K562 (cell line): ENCODE measurements at regions not wholly inside any gene's neighbourhood (a gene's known extent, or its start where the extent isn't known, plus 50 kb on each side); places are given as distances from the start of the nearest gene placed in this dataset.

Source experiments
- ATAC-seq: fragments of 200-7000 bp; cut with Tn5 transposase; 3 replicates; pipeline ENCODE4 v1.9.1; 2020; ENCODE audit warnings: moderate library complexity
- BruUV-seq: library from RNA; stranded (reverse); fragments of 400-500 nt; replicated peaks from 2 replicates; lab custom pipeline; 2021; lab: Mats Ljungman, UMichigan
- CTCF ChIA-PET: fragments of 300-600 bp; formaldehyde crosslinking; extraction: SDS; loops from one replicate; lab custom pipeline; 2021; ENCODE audit warnings: low intra/inter-chr PET ratio; lab: Yijun Ruan, JAX
- POLR2A ChIA-PET: fragments of 300-600, 350-650 bp; sonication (Branson Sonifier 250); formaldehyde crosslinking; extraction: SDS; loops from one replicate; lab custom pipeline; 2021; ENCODE audit warnings: antibody characterized with exemption, inconsistent platforms; lab: Yijun Ruan, JAX
- DNase-seq, 4 experiments: peaks; one replicate each; pipeline versions ENCODE4 v3.0.0 to v3.0.0-alpha.2; 2011 to 2018; ENCODE audit warnings: low spot score in 3 of 4, mixed read lengths in 3 of 4; ENCODE audit errors: extremely low read depth in 1 of 4
- FAIRE-seq: peaks from 2 replicates; lab custom pipeline; 2011; peaks lifted over from hg19 to GRCh38; lab: Jason Lieb, UNC
- H2AFZ ChIP-seq: 2 replicates; pipeline ENCODE4 v1.6.0; 2011; ENCODE audit warnings: low read depth, low read length, control low read depth, inconsistent platforms
- H3K27ac ChIP-seq: fragments of 200-600 bp; 3 replicates; pipeline ENCODE4 v1.8.0; 2011; ENCODE audit warnings: low read depth, mild to moderate bottlenecking, control low read depth, inconsistent platforms, low read length, moderate library complexity, mixed read lengths; ENCODE audit errors: extremely low read depth
- H3K27me3 ChIP-seq, 2 experiments: fragments of 300-600 bp in 1 of 2; 2 replicates in 1 of 2; 3 replicates in 1 of 2; pipeline versions ENCODE4 v1.6.0 to v1.8.0; 2011; ENCODE audit warnings: inconsistent platforms in 2 of 2, low read length in 2 of 2, mild to moderate bottlenecking in 1 of 2, mixed read lengths in 1 of 2, moderate library complexity in 1 of 2; ENCODE audit not compliant: control insufficient read depth in 2 of 2, insufficient read depth in 2 of 2
- H3K36me3 ChIP-seq: fragments of 300-600 bp; 3 replicates; pipeline ENCODE4 v1.8.0; 2011; ENCODE audit warnings: mild to moderate bottlenecking, low read length, inconsistent platforms; ENCODE audit not compliant: control insufficient read depth, insufficient read depth
- H3K4me1 ChIP-seq, 2 experiments: fragments of 200-600 bp in 1 of 2; replicated peaks in 1 of 2; 2 replicates in 1 of 2; 3 replicates in 1 of 2; pipeline versions ENCODE4 v1.5.1 to v1.8.0; 2011; ENCODE audit warnings: inconsistent platforms in 2 of 2, low read length in 2 of 2, mild to moderate bottlenecking in 1 of 2, mixed read lengths in 1 of 2, moderate library complexity in 1 of 2; ENCODE audit not compliant: control insufficient read depth in 2 of 2, insufficient read depth in 2 of 2
- H3K4me2 ChIP-seq: 2 replicates; pipeline ENCODE4 v1.6.1; 2011; ENCODE audit warnings: low read length, control low read depth, inconsistent platforms, mixed read lengths; ENCODE audit not compliant: insufficient read depth
- H3K4me3 ChIP-seq: fragments of 200-600 bp; sonication (generic), shearing (Covaris generic); 2 replicates; pipeline ENCODE4 v1.5.1; 2016; ENCODE audit warnings: control low read depth, inconsistent platforms
- H3K79me2 ChIP-seq: fragments of 200-600 bp; 3 replicates; pipeline ENCODE4 v1.8.0; 2011; ENCODE audit warnings: low read length, inconsistent platforms; ENCODE audit not compliant: control insufficient read depth, insufficient read depth
- H3K9ac ChIP-seq, 2 experiments: 2 replicates each; pipeline versions ENCODE4 v1.6.0 to v1.6.1; 2011; ENCODE audit warnings: low read depth in 2 of 2, low read length in 2 of 2, control low read depth in 1 of 2, inconsistent platforms in 1 of 2, mild to moderate bottlenecking in 1 of 2, mixed read lengths in 1 of 2; ENCODE audit not compliant: insufficient read depth in 1 of 2
- H3K9me1 ChIP-seq: one replicate; pipeline ENCODE4 v1.6.0; 2011; ENCODE audit warnings: inconsistent platforms, mild to moderate bottlenecking, low read length, moderate library complexity; ENCODE audit not compliant: control insufficient read depth, insufficient read depth
- H3K9me3 ChIP-seq: replicated peaks from 2 replicates; pipeline ENCODE4 v1.5.1; 2011; ENCODE audit warnings: low read depth, low read length, inconsistent platforms; ENCODE audit not compliant: control insufficient read depth, insufficient read depth
- H4K20me1 ChIP-seq: replicated peaks from 2 replicates; pipeline ENCODE4 v1.6.1; 2011; ENCODE audit warnings: low read length, inconsistent platforms, mixed read lengths; ENCODE audit not compliant: control insufficient read depth, insufficient read depth
- ARID1B ChIP-seq: fragments of 450-650 bp; IDR thresholded peaks from 2 replicates; pipeline ENCODE4 v1.6.1; 2016; ENCODE audit warnings: antibody characterized with exemption, mild to moderate bottlenecking, inconsistent platforms
- CBFA2T3 ChIP-seq: fragments of 450-650 bp; IDR thresholded peaks from 2 replicates; pipeline ENCODE4 v1.6.1; 2017
- ETV5 ChIP-seq: sonication (generic); formaldehyde crosslinking; IDR thresholded peaks from 2 replicates; pipeline ENCODE4 v1.4.0; 2020; ENCODE audit warnings: low read depth, mild to moderate bottlenecking, missing genetic modification reagents
- FOXJ3 ChIP-seq: sonication (generic); formaldehyde crosslinking; IDR thresholded peaks from 2 replicates; pipeline ENCODE4 v1.4.0; 2020; ENCODE audit warnings: mild to moderate bottlenecking, missing genetic modification reagents
- FOXK2 ChIP-seq, 2 experiments: fragments of 450-650 bp; IDR thresholded peaks in 1 of 2; conservative IDR thresholded peaks in 1 of 2; 2 replicates each; pipeline ENCODE4 v1.6.1; 2016; ENCODE audit warnings: low read depth in 2 of 2, mild to moderate bottlenecking in 1 of 2
- HNRNPL ChIP-seq: fragments of 200-400 bp; formaldehyde crosslinking; IDR thresholded peaks from 2 replicates; pipeline ENCODE4 v1.6.1; 2017; ENCODE audit warnings: low read depth, mild to moderate bottlenecking, low read length
- HSF4 ChIP-seq: fragments of 250-450 bp; sonication (Bioruptor Pico); IDR thresholded peaks from 2 replicates; pipeline ENCODE4 v2.1.2; 2022; ENCODE audit warnings: mild to moderate bottlenecking, moderate library complexity, borderline replicate concordance
- JUND ChIP-seq, 2 experiments: IDR thresholded peaks; 2 replicates in 1 of 2; 3 replicates in 1 of 2; pipeline ENCODE4 v1.6.1; 2011; ENCODE audit warnings: borderline replicate concordance in 2 of 2, low read depth in 2 of 2, low read length in 2 of 2, improper control_type of control experiment in 1 of 2, missing biosample characterization in 1 of 2, missing genetic modification characterization in 1 of 2, missing genetic modification reagents in 1 of 2
- MXI1 ChIP-seq: IDR thresholded peaks from 2 replicates; pipeline ENCODE4 v1.6.1; 2011; ENCODE audit warnings: low read depth, mild to moderate bottlenecking, improper control_type of control experiment, low read length
- MYBL2 ChIP-seq, 2 experiments: fragments of 450-650 bp in 1 of 2; sonication (generic) in 1 of 2; formaldehyde crosslinking in 1 of 2; IDR thresholded peaks; 2 replicates each; pipeline versions ENCODE4 v1.6.1 to v1.8.1; 2017 to 2022; ENCODE audit warnings: borderline replicate concordance in 1 of 2, inconsistent platforms in 1 of 2, low read depth in 1 of 2, mild to moderate bottlenecking in 1 of 2, missing genetic modification reagents in 1 of 2, moderate library complexity in 1 of 2
- NCOA2 ChIP-seq, 2 experiments: fragments of 450-650 bp; IDR thresholded peaks; 2 replicates each; pipeline ENCODE4 v1.6.1; 2018; ENCODE audit warnings: mild to moderate bottlenecking in 2 of 2, moderate library complexity in 1 of 2; ENCODE audit not compliant: partially characterized antibody in 2 of 2
- NR2F6 ChIP-seq: fragments of 450-650 bp; formaldehyde crosslinking; IDR thresholded peaks from 2 replicates; pipeline ENCODE4 v1.4.0; 2020; ENCODE audit warnings: mild to moderate bottlenecking
- SREBF2 ChIP-seq: sonication (generic); formaldehyde crosslinking; IDR thresholded peaks from 2 replicates; pipeline ENCODE4 v1.4.0; 2020; ENCODE audit warnings: mild to moderate bottlenecking, missing genetic modification reagents
- STAG1 ChIP-seq: sonication (generic); formaldehyde crosslinking; IDR thresholded peaks from 2 replicates; pipeline ENCODE4 v1.5.0; 2020; ENCODE audit warnings: missing genetic modification reagents, borderline replicate concordance
- ZNF133 ChIP-seq: fragments of 250-450 bp; sonication (Bioruptor Pico); IDR thresholded peaks from 2 replicates; pipeline ENCODE4 v1.4.0; 2020; ENCODE audit warnings: mild to moderate bottlenecking
- ZNF408 ChIP-seq: fragments of 250-450 bp; sonication (Bioruptor Pico); IDR thresholded peaks from 2 replicates; pipeline ENCODE4 v1.4.0; 2020; ENCODE audit warnings: low read depth, mild to moderate bottlenecking, moderate library complexity
- ZNF707 ChIP-seq: fragments of 250-450 bp; sonication (Bioruptor Pico); conservative IDR thresholded peaks from 2 replicates; pipeline ENCODE4 v1.8.0; 2022; ENCODE audit warnings: inconsistent platforms, mild to moderate bottlenecking, moderate library complexity
- WGBS: fragments of 100-300 bp; shearing (Covaris generic); methylation state at CpG from one replicate; pipeline ENCODE4 v1.1.6; 2016; ENCODE audit warnings: low coverage, mixed read lengths; ENCODE audit not compliant: insufficient coverage; ENCODE audit errors: missing lambda C conversion rate; 5-methylcytosine and 5-hydroxymethylcytosine counted together
- in situ Hi-C: fragments of 300-500 bp; cut with MboI; formaldehyde crosslinking; loops from 4 replicates; pipeline ENCODE4 v1.15.0; 2018; ENCODE audit warnings: inconsistent platforms, mixed read lengths
- intact Hi-C: fragments of 100-400 bp; cut with micrococcal nuclease; formaldehyde crosslinking; loops from 2 replicates; pipeline ENCODE4 v1.14.2; 2022
- TF ChIP-seq, protein P1 (sequence below): fragments of 450-650 bp; IDR thresholded peaks from 2 replicates; pipeline ENCODE4 v1.6.1; 2018; ENCODE audit warnings: mild to moderate bottlenecking, low read depth; ENCODE audit not compliant: partially characterized antibody
- TF ChIP-seq, protein P2 (sequence below): fragments of 450-650 bp; IDR thresholded peaks from 2 replicates; pipeline ENCODE4 v1.6.1; 2014; ENCODE audit warnings: low read depth, mild to moderate bottlenecking, moderate library complexity, borderline replicate concordance
- TF ChIP-seq, protein P3 (sequence below): sonication (generic); formaldehyde crosslinking; IDR thresholded peaks from 2 replicates; pipeline ENCODE4 v1.8.0; 2022; ENCODE audit warnings: missing genetic modification reagents, mild to moderate bottlenecking, moderate library complexity, borderline replicate concordance

DNA sequence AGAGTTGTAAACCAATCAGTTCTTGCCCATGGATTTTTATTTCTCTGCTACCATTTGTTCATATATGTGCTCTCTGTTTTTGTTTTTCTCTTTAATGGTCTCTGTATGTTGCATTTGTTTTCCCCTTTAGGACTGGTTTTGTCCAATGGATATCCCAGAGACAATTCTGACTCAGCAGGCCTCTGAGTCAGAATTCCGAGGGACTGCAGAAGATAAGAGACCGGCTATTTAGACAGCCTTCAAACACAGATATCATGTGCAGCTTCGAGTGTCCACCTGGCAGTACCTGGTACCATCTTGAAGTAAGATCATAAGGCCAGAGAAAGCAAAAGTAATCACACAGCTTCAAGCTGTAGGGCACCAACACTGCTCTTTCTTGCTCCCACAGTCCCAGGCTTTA is 125.5 kb downstream of the ELOVL4 start:
- intact Hi-C loops (no loop called here), in situ Hi-C loops (no loop called here)
- no peaks in the 10 kb centered on the region for H3K4me1 ChIP-seq
- no peaks in the 10 kb centered on the region for H4K20me1 ChIP-seq
- no peaks in the 10 kb centered on the region for H3K9me1 ChIP-seq
- no peak overlapping the region for H3K9ac ChIP-seq
- no peak overlapping the region for H3K4me2 ChIP-seq
- H3K9me3 ChIP-seq, result no peaks in the 10 kb centered on the region
- ChIA-PET CTCF (no interaction called here), POLR2A (interaction anchor here (0.6 kb wide), 1 partner anchor 1088 kb away, joined by 3 read pairs; no protein-coding TSS in a partner anchor)
- no peak overlapping the region for H3K4me3 ChIP-seq
- DNase-seq (peak in 2 of 4 experiments; percentile 15 to 38), FAIRE-seq (no peak), ATAC-seq (no peak)
- no peaks in the 10 kb centered on the region for H3K36me3 ChIP-seq
- BruUV-seq, result no TSS peak
- WGBS, result 2% methylated on average over 3 of the region's 3 CpGs
- H3K79me2 ChIP-seq, result no peaks in the 10 kb centered on the region
- peaks cover 0 to 8% of the 10 kb centered on the region in 2 experiments; a peak in 1 of 5 replicates for H3K27me3 ChIP-seq
- no peak overlapping the region for H2AFZ ChIP-seq
- H3K27ac ChIP-seq, result no peak overlapping the region
- TF ChIP-seq ARID1B, result peak; percentile 37; the same call in 1 of the 2 replicates
- no peak for TF ChIP-seq SREBF2 (CRISPR knock-in tag)
- no peak for TF ChIP-seq NCOA2 (IDR thresholded peaks at IDR 0.05; ENCODE audit: partially characterized antibody in 2 of 2)
- TF ChIP-seq ZNF408 (CRISPR knock-in tag), result no peak
- no peak for TF ChIP-seq HSF4 (CRISPR knock-in tag)
- no peak for TF ChIP-seq MYBL2 (IDR thresholded peaks at IDR 0.05; ENCODE audit: low read depth)
- no peak for TF ChIP-seq MYBL2 (CRISPR knock-in tag; IDR thresholded peaks at IDR 0.05; ENCODE audit: borderline replicate concordance)
- TF ChIP-seq STAG1 (CRISPR knock-in tag), result no peak
- TF ChIP-seq HNRNPL, result no peak
- TF ChIP-seq CBFA2T3, result peak; percentile 50
- TF ChIP-seq JUND (IDR thresholded peaks at IDR 0.05; ENCODE audit: borderline replicate concordance, low read depth, low read length), result peak; percentile 38; the same call in 1 of the 2 replicates
- TF ChIP-seq JUND (tag; IDR thresholded peaks at IDR 0.05; ENCODE audit: borderline replicate concordance, low read depth, low read length), result peak; percentile 73; the same call in 2 of the 3 replicates
- TF ChIP-seq FOXK2 (conservative IDR thresholded peaks at IDR 0.05 in 1 of 2, IDR thresholded peaks at IDR 0.05 in 1 of 2; ENCODE audit: low read depth in 2 of 2), result no peak
- TF ChIP-seq, protein P1, sequence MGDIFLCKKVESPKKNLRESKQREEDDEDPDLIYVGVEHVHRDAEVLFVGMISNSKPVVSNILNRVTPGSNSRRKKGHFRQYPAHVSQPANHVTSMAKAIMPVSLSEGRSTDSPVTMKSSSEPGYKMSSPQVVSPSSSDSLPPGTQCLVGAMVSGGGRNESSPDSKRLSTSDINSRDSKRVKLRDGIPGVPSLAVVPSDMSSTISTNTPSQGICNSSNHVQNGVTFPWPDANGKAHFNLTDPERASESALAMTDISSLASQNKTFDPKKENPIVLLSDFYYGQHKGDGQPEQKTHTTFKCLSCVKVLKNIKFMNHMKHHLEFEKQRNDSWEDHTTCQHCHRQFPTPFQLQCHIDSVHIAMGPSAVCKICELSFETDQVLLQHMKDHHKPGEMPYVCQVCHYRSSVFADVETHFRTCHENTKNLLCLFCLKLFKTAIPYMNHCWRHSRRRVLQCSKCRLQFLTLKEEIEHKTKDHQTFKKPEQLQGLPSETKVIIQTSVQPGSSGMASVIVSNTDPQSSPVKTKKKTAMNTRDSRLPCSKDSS, result no peak
- no peak for TF ChIP-seq MXI1
- TF ChIP-seq, protein P2, sequence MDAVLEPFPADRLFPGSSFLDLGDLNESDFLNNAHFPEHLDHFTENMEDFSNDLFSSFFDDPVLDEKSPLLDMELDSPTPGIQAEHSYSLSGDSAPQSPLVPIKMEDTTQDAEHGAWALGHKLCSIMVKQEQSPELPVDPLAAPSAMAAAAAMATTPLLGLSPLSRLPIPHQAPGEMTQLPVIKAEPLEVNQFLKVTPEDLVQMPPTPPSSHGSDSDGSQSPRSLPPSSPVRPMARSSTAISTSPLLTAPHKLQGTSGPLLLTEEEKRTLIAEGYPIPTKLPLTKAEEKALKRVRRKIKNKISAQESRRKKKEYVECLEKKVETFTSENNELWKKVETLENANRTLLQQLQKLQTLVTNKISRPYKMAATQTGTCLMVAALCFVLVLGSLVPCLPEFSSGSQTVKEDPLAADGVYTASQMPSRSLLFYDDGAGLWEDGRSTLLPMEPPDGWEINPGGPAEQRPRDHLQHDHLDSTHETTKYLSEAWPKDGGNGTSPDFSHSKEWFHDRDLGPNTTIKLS, result no peak
- TF ChIP-seq FOXJ3 (CRISPR knock-in tag), result no peak
- TF ChIP-seq NR2F6 (CRISPR knock-in tag), result no peak
- no peak for TF ChIP-seq ZNF133
- TF ChIP-seq ETV5 (CRISPR knock-in tag), result no peak
- no peak for TF ChIP-seq ZNF707 (CRISPR knock-in tag)
- TF ChIP-seq, protein P3, sequence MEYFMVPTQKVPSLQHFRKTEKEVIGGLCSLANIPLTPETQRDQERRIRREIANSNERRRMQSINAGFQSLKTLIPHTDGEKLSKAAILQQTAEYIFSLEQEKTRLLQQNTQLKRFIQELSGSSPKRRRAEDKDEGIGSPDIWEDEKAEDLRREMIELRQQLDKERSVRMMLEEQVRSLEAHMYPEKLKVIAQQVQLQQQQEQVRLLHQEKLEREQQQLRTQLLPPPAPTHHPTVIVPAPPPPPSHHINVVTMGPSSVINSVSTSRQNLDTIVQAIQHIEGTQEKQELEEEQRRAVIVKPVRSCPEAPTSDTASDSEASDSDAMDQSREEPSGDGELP (CRISPR knock-in tag), result no peak
